ENCODE measurements at regions not wholly inside any gene's neighbourhood (a gene's known extent, or its start where the extent isn't known, plus 50 kb on each side); places are given as distances from the start of the nearest gene placed in this dataset.

DNA sequence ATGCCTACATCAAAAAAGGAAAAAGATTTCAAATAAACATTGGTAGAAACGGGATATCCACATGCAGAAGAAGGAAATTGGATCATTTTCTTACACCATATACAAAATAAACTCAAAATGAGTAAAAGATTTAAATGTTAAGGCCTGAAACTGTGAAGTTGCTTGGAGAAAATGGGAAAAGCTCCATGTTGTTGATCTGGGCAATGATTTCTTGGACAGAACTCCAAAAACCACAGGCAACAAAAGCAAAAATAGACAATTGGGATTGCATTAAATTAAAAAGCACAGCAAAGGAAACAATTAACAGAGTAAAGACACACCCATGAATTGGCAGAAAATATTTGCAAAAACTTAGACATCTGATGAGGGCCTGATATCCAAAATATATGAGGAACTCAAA, 105.2 kb upstream of the APP start:
- Histone ChIP-seq H3K4me3 (IDR thresholded peaks at IDR 0.05; ENCODE audit: insufficient read depth, low read depth, low read length) (no peak overlapping the region), H3K9ac (no peak overlapping the region), H3K27me3 (ENCODE audit: insufficient read depth, low read depth) (no peaks in the 10 kb centered on the region), H3K4me1 (ENCODE audit: low read depth, poor library complexity, severe bottlenecking) (no peaks in the 10 kb centered on the region), H3K27ac (no peak overlapping the region), H4K20me1 (ENCODE audit: insufficient read depth) (no peaks in the 10 kb centered on the region), H3K79me2 (ENCODE audit: insufficient read depth, low read depth) (no peaks in the 10 kb centered on the region), H3K36me3 (ENCODE audit: insufficient read depth) (no peaks in the 10 kb centered on the region), H3K4me2 (no peak overlapping the region), H2AFZ (ENCODE audit: low read depth) (no peak overlapping the region)
- no peak for TF ChIP-seq CTCF (conservative IDR thresholded peaks at IDR 0.05; ENCODE audit: low read depth, low read length)

DNA sequence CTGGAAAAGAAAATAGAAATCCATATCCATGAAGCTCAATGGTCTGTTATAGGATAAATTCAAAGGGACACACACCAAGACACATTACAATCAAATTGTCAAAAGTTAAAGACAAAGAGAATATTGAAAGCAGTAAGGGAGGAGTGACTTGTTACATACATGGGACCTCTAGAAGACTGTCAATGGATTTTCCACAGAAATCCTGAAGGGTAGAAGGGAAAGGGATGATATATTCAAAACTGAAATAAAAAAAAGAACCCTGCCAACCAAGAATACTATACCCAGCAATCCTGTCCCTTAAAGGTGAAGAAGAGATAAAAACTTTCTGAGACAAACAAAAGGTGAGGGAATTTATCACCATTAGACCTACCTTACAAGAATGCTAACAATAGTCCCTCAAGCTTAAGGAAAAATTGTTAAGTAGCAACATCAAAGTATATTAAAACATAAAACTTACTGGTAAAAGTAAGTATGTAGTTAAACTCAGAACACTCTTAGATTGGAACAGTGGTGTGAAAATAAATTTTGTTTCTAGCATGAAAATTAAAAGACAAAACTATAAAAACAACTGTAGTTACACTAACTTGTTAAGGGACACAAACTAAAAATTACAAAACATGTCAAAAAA, 103.2 kb upstream of the APP start:
- Histone ChIP-seq H4K20me1 (ENCODE audit: insufficient read depth) (no peaks in the 10 kb centered on the region), H3K9ac (no peak overlapping the region), H3K4me3 (IDR thresholded peaks at IDR 0.05; ENCODE audit: insufficient read depth, low read depth, low read length) (no peak overlapping the region), H3K4me1 (ENCODE audit: low read depth, poor library complexity, severe bottlenecking) (no peaks in the 10 kb centered on the region), H3K36me3 (ENCODE audit: insufficient read depth) (no peaks in the 10 kb centered on the region), H3K79me2 (ENCODE audit: insufficient read depth, low read depth) (no peaks in the 10 kb centered on the region), H3K27ac (no peak overlapping the region), H3K27me3 (ENCODE audit: insufficient read depth, low read depth) (no peaks in the 10 kb centered on the region), H2AFZ (ENCODE audit: low read depth) (no peak overlapping the region), H3K4me2 (no peak overlapping the region)
- no peak for TF ChIP-seq CTCF (conservative IDR thresholded peaks at IDR 0.05; ENCODE audit: low read depth, low read length)

DNA sequence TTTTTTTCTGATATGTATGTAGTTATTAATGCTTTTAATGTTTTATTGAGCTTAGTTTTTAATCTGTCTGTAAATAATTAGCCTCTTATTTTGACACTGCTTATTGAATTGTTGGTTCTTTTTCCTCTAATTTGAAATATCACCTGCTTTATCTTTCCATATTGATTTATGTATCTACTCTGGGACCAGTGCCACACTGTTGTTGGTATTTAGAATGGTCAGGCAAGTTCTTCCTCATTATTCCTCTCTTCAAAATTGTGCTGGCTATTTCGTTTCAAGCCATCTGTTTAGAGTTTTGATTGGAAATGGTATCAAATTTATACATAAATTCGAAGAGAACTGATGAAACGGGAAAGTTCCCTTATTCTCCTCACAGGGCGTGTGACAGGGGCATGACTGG, 96.8 kb upstream of the APP start:
- Histone ChIP-seq H2AFZ (ENCODE audit: low read depth) (no peak overlapping the region), H3K79me2 (ENCODE audit: insufficient read depth, low read depth) (no peaks in the 10 kb centered on the region), H3K36me3 (ENCODE audit: insufficient read depth) (no peaks in the 10 kb centered on the region)

DNA sequence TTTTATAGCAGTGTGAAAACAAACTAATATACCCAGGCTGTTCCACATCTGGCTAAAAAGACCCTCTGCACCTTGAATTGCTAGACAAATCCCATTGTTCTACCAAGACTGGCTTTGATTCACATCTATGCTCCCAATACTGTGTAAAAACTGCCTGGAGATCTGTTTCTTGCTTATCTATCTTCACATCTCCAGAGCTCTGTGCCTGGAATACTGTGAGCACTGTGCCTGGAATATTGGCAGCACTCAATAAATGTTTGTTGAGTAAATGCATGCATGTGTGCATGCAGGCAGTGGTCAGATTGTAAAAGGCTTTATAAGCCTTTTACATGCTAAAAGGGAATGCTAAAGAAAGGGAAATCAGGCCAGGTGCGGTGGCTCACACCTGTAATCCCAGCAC, 75.5 kb upstream of the APP start:
- Histone ChIP-seq H3K79me2 (ENCODE audit: insufficient read depth, low read depth) (no peaks in the 10 kb centered on the region), H3K9ac (no peak overlapping the region), H2AFZ (ENCODE audit: low read depth) (no peak overlapping the region), H3K36me3 (ENCODE audit: insufficient read depth) (no peaks in the 10 kb centered on the region), H4K20me1 (ENCODE audit: insufficient read depth) (no peaks in the 10 kb centered on the region), H3K27ac (no peak overlapping the region), H3K4me3 (IDR thresholded peaks at IDR 0.05; ENCODE audit: insufficient read depth, low read depth, low read length) (no peak overlapping the region), H3K4me2 (no peak overlapping the region), H3K4me1 (ENCODE audit: low read depth, poor library complexity, severe bottlenecking) (no peaks in the 10 kb centered on the region), H3K27me3 (ENCODE audit: insufficient read depth, low read depth) (no peaks in the 10 kb centered on the region)
- TF ChIP-seq CTCF (conservative IDR thresholded peaks at IDR 0.05; ENCODE audit: low read depth, low read length), result no peak

More for the DNA sequence above, 96.8 kb upstream of the APP start:
- Histone ChIP-seq H4K20me1 (ENCODE audit: insufficient read depth) (no peaks in the 10 kb centered on the region), H3K27ac (no peak overlapping the region), H3K4me2 (no peak overlapping the region), H3K27me3 (ENCODE audit: insufficient read depth, low read depth) (no peaks in the 10 kb centered on the region), H3K4me1 (ENCODE audit: low read depth, poor library complexity, severe bottlenecking) (no peaks in the 10 kb centered on the region), H3K4me3 (IDR thresholded peaks at IDR 0.05; ENCODE audit: insufficient read depth, low read depth, low read length) (no peak overlapping the region), H3K9ac (no peak overlapping the region)
- no peak for TF ChIP-seq CTCF (conservative IDR thresholded peaks at IDR 0.05; ENCODE audit: low read depth, low read length)

All from KMS-11 (cell line).